CD4-positive, alpha-beta T cell (primary cell): ENCODE measurements at regions not wholly inside any gene's neighbourhood (a gene's known extent, or its start where the extent isn't known, plus 50 kb on each side); places are given as distances from the start of the nearest gene placed in this dataset.
"Not testable (repeated sequence)": the region's sequence is repeated elsewhere in the genome, so short reads cannot be mapped to it uniquely, and the experiment has no call there.

Experiments
- ATAC-seq: fragments of 200-7000 bp; cut with Tn5 transposase; one replicate; pipeline ENCODE4 v1.10.0; 2022; ENCODE audit warnings: mild to moderate bottlenecking; ENCODE audit not compliant: poor library complexity
- CTCF ChIA-PET: fragments of 350-600 bp; sonication (Branson Sonifier 250); formaldehyde crosslinking; loops from one replicate; lab custom pipeline; 2021; ENCODE audit warnings: antibody characterized with exemption, inconsistent platforms; lab: Charles Lee
- POLR2A ChIA-PET: fragments of 350-600 bp; sonication (Branson Sonifier 250); formaldehyde crosslinking; loops from one replicate; lab custom pipeline; 2021; ENCODE audit warnings: antibody characterized with exemption, inconsistent platforms; lab: Charles Lee
- DNase-seq, 14 experiments: peaks; one replicate each; pipeline ENCODE4 v3.0.0-alpha.2; 2013 to 2020; ENCODE audit warnings: mixed read lengths in 2 of 14
- H3K27ac ChIP-seq, 2 donors: one replicate each; pipeline versions ENCODE4 v1.5.1 to v1.7.0; 2013; ENCODE audit warnings: low read length in 2 of 2, low read depth in 1 of 2, mild to moderate bottlenecking in 1 of 2
- H3K27me3 ChIP-seq, 2 experiments: 1 replicate in 1 of 2; 2 replicates in 1 of 2; pipeline versions ENCODE4 v1.6.1 to v1.7.0; 2013; ENCODE audit warnings: low read length in 2 of 2, control low read depth in 1 of 2, mild to moderate bottlenecking in 1 of 2, moderate library complexity in 1 of 2; ENCODE audit not compliant: insufficient read depth in 2 of 2, control insufficient read depth in 1 of 2
- H3K36me3 ChIP-seq: one replicate; pipeline ENCODE4 v1.6.1; 2013; ENCODE audit warnings: low read length, control low read depth; ENCODE audit not compliant: insufficient read depth
- H3K4me1 ChIP-seq: one replicate; pipeline ENCODE4 v1.6.1; 2013; ENCODE audit warnings: low read length, control low read depth; ENCODE audit not compliant: insufficient read depth
- H3K4me3 ChIP-seq: one replicate; pipeline ENCODE4 v1.5.1; 2013; ENCODE audit warnings: mild to moderate bottlenecking, low read length, moderate library complexity
- H3K9me3 ChIP-seq, 2 experiments: 1 replicate in 1 of 2; 2 replicates in 1 of 2; pipeline versions ENCODE4 v1.6.1 to v1.7.0; 2013; ENCODE audit warnings: low read length in 2 of 2, mild to moderate bottlenecking in 2 of 2, control low read depth in 1 of 2, moderate library complexity in 1 of 2; ENCODE audit not compliant: control insufficient read depth in 1 of 2, insufficient read depth in 1 of 2
- H3K27ac Mint-ChIP-seq: one replicate; pipeline ENCODE4 v1.8.0; 2020; ENCODE audit warnings: mixed read lengths
- H3K27me3 Mint-ChIP-seq: one replicate; pipeline ENCODE4 v1.8.0; 2021; ENCODE audit warnings: mixed read lengths
- H3K36me3 Mint-ChIP-seq: one replicate; pipeline ENCODE4 v1.8.0; 2021; ENCODE audit warnings: low read depth, mixed read lengths
- H3K4me1 Mint-ChIP-seq: one replicate; pipeline ENCODE4 v1.8.0; 2021; ENCODE audit warnings: low read depth, mixed read lengths
- H3K4me3 Mint-ChIP-seq: one replicate; pipeline ENCODE4 v1.8.0; 2020; ENCODE audit warnings: mild to moderate bottlenecking, mixed read lengths
- H3K9me3 Mint-ChIP-seq: one replicate; pipeline ENCODE4 v1.8.0; 2020; ENCODE audit warnings: mixed read lengths
- CTCF ChIP-seq: fragments of 200-600 bp; IDR thresholded peaks from one replicate; pipeline ENCODE4 v1.8.0; 2022; ENCODE audit warnings: antibody characterized with exemption, mild to moderate bottlenecking
- intact Hi-C, 2 experiments: fragments of 100-400 bp; cut with DNase I in 1 of 2; cut with micrococcal nuclease in 1 of 2; formaldehyde crosslinking; loops; one replicate each; pipeline versions ENCODE4 v1.15.1 to v1.9.0; 2023 to 2025; cut with DNase I, micrococcal nuclease

DNA sequence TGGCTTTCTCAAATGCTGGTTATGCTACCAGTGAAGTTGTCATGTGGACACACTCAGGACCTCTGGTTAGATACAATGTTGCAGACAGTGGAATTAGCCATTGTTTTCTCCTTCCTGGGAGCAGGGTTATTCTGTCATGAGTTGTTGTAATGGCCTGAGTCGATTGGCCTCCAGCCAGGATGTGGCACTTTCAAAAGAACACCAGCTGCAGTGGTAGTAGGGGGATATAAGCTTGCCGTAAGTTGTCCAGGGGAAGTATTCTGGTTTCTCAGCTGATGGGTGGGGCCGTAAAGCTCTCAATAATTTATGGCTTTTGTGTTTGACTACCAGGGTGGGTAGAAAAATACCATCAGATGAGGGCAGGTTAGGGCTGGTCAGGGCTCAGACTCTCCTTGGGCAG lies 697.5 kb upstream of the GNPDA2 start:
- Mint-ChIP-seq H3K4me3 (no peak overlapping the region), H3K27ac (no peak overlapping the region), H3K9me3 (peaks cover 11% of the 10 kb centered on the region), H3K36me3 (no peaks in the 10 kb centered on the region), H3K27me3 (no peaks in the 10 kb centered on the region), H3K4me1 (no peaks in the 10 kb centered on the region)
- Histone ChIP-seq H3K4me1 (no peaks in the 10 kb centered on the region), H3K4me3 (no peak overlapping the region), H3K27me3 (no peaks in the 10 kb centered on the region), H3K9me3 (peaks cover 6 to 19% of the 10 kb centered on the region in 2 experiments), H3K27ac (no peak overlapping the region), H3K36me3 (no peaks in the 10 kb centered on the region)
- CTCF ChIA-PET, result no interaction called here
- TF ChIP-seq CTCF, result no peak
- ATAC-seq, result no peak
- POLR2A ChIA-PET, result no interaction called here
- intact Hi-C loops, result no loop called here
- no peak for DNase-seq

DNA sequence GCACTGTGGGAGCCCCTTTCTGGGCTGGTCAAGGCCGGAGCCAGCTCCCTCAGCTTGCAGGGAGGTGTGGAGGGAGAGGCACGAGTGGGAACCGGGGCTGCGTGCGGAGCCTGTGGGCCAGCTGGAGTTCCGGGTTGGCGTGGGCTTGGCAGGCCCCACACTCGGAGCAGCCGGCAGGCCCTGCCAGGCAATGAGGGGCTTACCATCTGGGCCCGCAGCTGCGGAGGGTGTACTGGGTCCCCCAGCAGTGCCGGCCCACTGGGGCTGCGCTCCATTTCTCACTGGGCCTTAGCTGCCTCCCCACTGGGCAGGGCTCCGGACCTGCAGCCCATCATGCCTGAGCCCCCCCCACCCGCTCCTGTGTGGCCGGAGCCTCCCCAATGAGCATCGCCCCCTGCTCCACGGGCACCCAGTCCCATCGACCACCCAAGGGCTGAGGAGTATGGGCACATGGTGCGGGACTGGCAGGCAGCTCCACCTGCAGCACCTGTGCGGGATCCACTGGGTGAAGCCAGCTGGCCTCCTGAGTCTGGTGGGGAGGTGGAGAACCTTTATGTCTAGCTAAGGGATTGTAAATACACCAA lies 693.8 kb upstream of the GNPDA2 start:
- CTCF ChIA-PET, H3K27ac ChIP-seq, H3K27me3 ChIP-seq, H3K27me3 Mint-ChIP-seq, H3K4me3 Mint-ChIP-seq, H3K4me1 ChIP-seq, H3K36me3 ChIP-seq, POLR2A ChIA-PET, H3K27ac Mint-ChIP-seq, H3K4me3 ChIP-seq, ATAC-seq, intact Hi-C loops, H3K4me1 Mint-ChIP-seq, H3K36me3 Mint-ChIP-seq: not testable (repeated sequence)
- peaks cover 6 to 15% of the 10 kb centered on the region in 2 experiments for H3K9me3 ChIP-seq
- DNase-seq, result peak in 1 of 14 experiments; percentile 5
- peaks cover 11% of the 10 kb centered on the region for H3K9me3 Mint-ChIP-seq

DNA sequence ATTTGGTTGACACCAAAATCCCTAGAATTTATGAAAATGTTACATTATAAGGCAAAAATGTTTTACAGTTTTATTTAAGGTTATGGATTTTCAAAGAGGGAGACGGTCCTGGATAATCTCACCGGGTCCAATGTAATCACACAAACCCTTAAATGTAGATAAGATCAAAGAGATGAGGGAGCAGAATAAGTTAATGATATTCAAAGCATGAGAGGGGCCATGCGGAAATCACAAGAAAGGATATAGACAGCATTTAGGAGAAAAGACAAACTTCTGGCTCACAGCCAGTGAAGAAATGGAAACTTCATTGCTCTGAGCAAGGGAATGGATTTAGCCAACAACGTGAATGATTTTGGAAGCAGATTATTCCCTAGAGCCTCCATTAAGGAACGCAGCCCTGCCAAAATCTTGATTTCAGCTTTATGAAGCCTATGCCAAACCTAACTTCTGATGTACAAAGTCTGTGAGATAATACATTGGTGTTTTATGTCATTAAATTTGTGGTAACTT lies 684.4 kb upstream of the GNPDA2 start:
- ChIA-PET POLR2A (no interaction called here), CTCF (no interaction called here)
- Mint-ChIP-seq H3K4me3 (no peak overlapping the region), H3K27ac (no peak overlapping the region), H3K36me3 (no peaks in the 10 kb centered on the region), H3K9me3 (peaks cover 5% of the 10 kb centered on the region), H3K27me3 (no peaks in the 10 kb centered on the region), H3K4me1 (no peaks in the 10 kb centered on the region)
- Histone ChIP-seq H3K4me1 (no peaks in the 10 kb centered on the region), H3K36me3 (no peaks in the 10 kb centered on the region), H3K27me3 (no peaks in the 10 kb centered on the region), H3K4me3 (no peak overlapping the region), H3K27ac (no peak overlapping the region), H3K9me3 (no peaks in the 10 kb centered on the region)
- DNase-seq (no peak), ATAC-seq (no peak)
- no peak for TF ChIP-seq CTCF
- intact Hi-C loops, result no loop called here

DNA sequence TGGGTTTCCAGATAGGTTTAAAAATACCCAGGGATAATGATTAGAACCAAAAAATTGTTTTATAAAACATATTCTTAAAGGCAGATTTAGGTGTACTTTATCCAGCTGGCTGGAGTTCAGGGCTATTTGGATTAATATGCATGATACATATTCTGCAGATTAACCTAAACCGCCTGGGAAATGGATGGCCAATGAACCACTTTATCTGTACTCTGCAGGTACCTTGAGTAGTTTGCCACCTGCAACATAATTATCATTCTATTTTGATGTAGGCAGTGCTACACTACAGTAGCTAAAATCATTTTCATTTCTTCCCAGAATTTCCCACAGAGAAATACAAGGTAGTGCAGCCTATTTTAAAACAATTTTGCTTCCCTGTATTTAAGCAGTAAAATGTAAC lies 683.2 kb upstream of the GNPDA2 start:
- Histone ChIP-seq H3K4me3 (no peak overlapping the region), H3K27ac (no peak overlapping the region), H3K9me3 (no peaks in the 10 kb centered on the region), H3K27me3 (no peaks in the 10 kb centered on the region), H3K36me3 (no peaks in the 10 kb centered on the region), H3K4me1 (no peaks in the 10 kb centered on the region)
- H3K27me3 Mint-ChIP-seq, result no peaks in the 10 kb centered on the region
- no peak for ATAC-seq
- ChIA-PET CTCF (no interaction called here), POLR2A (no interaction called here)
- no peaks in the 10 kb centered on the region for H3K36me3 Mint-ChIP-seq
- no peaks in the 10 kb centered on the region for H3K4me1 Mint-ChIP-seq
- TF ChIP-seq CTCF, result no peak
- no peak for DNase-seq
- intact Hi-C loops, result no loop called here
- H3K27ac Mint-ChIP-seq, result no peak overlapping the region
- H3K4me3 Mint-ChIP-seq, result no peak overlapping the region
- H3K9me3 Mint-ChIP-seq, result peaks cover 10% of the 10 kb centered on the region
